HEK293T (cell line): ENCODE measurements at regions not wholly inside any gene's neighbourhood (a gene's known extent, or its start where the extent isn't known, plus 50 kb on each side); places are given as distances from the start of the nearest gene placed in this dataset.

Experiments
- ARNT ChIP-seq: fragments of 450-650 bp; IDR thresholded peaks from 2 replicates; pipeline ENCODE4 v1.6.1; 2017; ENCODE audit warnings: mild to moderate bottlenecking
- ELF4 ChIP-seq: fragments of 450-650 bp; IDR thresholded peaks from 2 replicates; pipeline ENCODE4 v1.6.1; 2017; ENCODE audit warnings: antibody characterized with exemption
- FOXA1 ChIP-seq: fragments of 450-650 bp; IDR thresholded peaks from 2 replicates; pipeline ENCODE4 v1.6.1; 2016; ENCODE audit warnings: mild to moderate bottlenecking
- FOXK2 ChIP-seq: fragments of 450-650 bp; IDR thresholded peaks from 2 replicates; pipeline ENCODE4 v1.6.1; 2016; ENCODE audit warnings: mild to moderate bottlenecking
- FOXM1 ChIP-seq: fragments of 450-650 bp; IDR thresholded peaks from 2 replicates; pipeline ENCODE4 v1.6.1; 2017; ENCODE audit warnings: mild to moderate bottlenecking, borderline replicate concordance
- LEF1 ChIP-seq: fragments of 450-650 bp; IDR thresholded peaks from 2 replicates; pipeline ENCODE4 v1.6.1; 2017; ENCODE audit warnings: mild to moderate bottlenecking, borderline replicate concordance
- SP1 ChIP-seq: fragments of 450-650 bp; IDR thresholded peaks from 2 replicates; pipeline ENCODE4 v1.6.1; 2017
- SUZ12 ChIP-seq: fragments of 450-650 bp; IDR thresholded peaks from 2 replicates; pipeline ENCODE4 v1.6.1; 2016; ENCODE audit warnings: mild to moderate bottlenecking
- TARDBP ChIP-seq: fragments of 450-650 bp; IDR thresholded peaks from 2 replicates; pipeline ENCODE4 v1.6.1; 2016
- ZNF384 ChIP-seq: fragments of 450-650 bp; IDR thresholded peaks from 2 replicates; pipeline ENCODE4 v1.6.1; 2016
- TF ChIP-seq, protein P1 (sequence below): fragments of 450-650 bp; IDR thresholded peaks from 2 replicates; pipeline ENCODE4 v1.6.1; 2016

DNA sequence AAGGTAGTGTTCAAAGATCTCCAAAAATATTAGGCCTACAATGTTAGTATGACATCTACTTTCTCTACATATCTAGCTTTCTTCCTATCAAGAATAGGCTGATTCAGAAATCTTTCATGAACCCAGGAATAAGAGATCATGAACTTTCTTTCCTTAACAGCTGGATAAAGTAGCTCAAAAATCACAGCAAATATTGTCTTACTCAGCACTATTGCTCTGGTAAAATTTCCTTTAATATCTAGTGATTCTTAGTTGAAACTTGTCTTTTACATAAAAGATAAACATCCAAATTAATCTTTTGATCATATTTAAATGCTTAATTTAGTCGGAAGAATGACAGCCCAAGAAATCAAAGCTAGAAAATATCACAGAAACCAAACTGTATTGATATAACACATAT, 131.9 kb downstream of the NOL4 start:
- TF ChIP-seq, protein P1, sequence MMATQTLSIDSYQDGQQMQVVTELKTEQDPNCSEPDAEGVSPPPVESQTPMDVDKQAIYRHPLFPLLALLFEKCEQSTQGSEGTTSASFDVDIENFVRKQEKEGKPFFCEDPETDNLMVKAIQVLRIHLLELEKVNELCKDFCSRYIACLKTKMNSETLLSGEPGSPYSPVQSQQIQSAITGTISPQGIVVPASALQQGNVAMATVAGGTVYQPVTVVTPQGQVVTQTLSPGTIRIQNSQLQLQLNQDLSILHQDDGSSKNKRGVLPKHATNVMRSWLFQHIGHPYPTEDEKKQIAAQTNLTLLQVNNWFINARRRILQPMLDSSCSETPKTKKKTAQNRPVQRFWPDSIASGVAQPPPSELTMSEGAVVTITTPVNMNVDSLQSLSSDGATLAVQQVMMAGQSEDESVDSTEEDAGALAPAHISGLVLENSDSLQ, result no peak
- TF ChIP-seq ARNT, result no peak
- TF ChIP-seq TARDBP, result no peak
- TF ChIP-seq SP1, result no peak
- TF ChIP-seq SUZ12, result no peak
- TF ChIP-seq LEF1, result no peak
- no peak for TF ChIP-seq ZNF384
- no peak for TF ChIP-seq FOXA1
- TF ChIP-seq FOXM1, result no peak
- no peak for TF ChIP-seq ELF4
- no peak for TF ChIP-seq FOXK2
